ENCODE measurements at regions not wholly inside any gene's neighbourhood (a gene's known extent, or its start where the extent isn't known, plus 50 kb on each side); places are given as distances from the start of the nearest gene placed in this dataset.

- TF ChIP-seq, protein P1, sequence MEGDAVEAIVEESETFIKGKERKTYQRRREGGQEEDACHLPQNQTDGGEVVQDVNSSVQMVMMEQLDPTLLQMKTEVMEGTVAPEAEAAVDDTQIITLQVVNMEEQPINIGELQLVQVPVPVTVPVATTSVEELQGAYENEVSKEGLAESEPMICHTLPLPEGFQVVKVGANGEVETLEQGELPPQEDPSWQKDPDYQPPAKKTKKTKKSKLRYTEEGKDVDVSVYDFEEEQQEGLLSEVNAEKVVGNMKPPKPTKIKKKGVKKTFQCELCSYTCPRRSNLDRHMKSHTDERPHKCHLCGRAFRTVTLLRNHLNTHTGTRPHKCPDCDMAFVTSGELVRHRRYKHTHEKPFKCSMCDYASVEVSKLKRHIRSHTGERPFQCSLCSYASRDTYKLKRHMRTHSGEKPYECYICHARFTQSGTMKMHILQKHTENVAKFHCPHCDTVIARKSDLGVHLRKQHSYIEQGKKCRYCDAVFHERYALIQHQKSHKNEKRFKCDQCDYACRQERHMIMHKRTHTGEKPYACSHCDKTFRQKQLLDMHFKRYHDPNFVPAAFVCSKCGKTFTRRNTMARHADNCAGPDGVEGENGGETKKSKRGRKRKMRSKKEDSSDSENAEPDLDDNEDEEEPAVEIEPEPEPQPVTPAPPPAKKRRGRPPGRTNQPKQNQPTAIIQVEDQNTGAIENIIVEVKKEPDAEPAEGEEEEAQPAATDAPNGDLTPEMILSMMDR (conservative IDR thresholded peaks at IDR 0.05; ENCODE audit: low read depth, low read length): no peak
- no peak for TF ChIP-seq RCOR1 (IDR thresholded peaks at IDR 0.05; ENCODE audit: insufficient replicate concordance, low read length)
- no peak for TF ChIP-seq POLR2A (IDR thresholded peaks at IDR 0.05; ENCODE audit: low read depth, low read length)
- TF ChIP-seq RAD21 (IDR thresholded peaks at IDR 0.05; ENCODE audit: low read length): no peak
- no peak for TF ChIP-seq RFX5 (IDR thresholded peaks at IDR 0.05; ENCODE audit: low read depth, low read length)
- no peak for TF ChIP-seq USF2 (IDR thresholded peaks at IDR 0.05; ENCODE audit: low read depth, low read length)
- TF ChIP-seq CEBPB (IDR thresholded peaks at IDR 0.05; ENCODE audit: low read depth, low read length): no peak
- no peak for TF ChIP-seq BHLHE40 (IDR thresholded peaks at IDR 0.05; ENCODE audit: low read depth, low read length)
- no peak for TF ChIP-seq MAFK (IDR thresholded peaks at IDR 0.05; ENCODE audit: low read depth, low read length)
- 0 out of 2 replicates have a peak, but pooled peaks have one; percentile 5 for TF ChIP-seq SMC3 (IDR thresholded peaks at IDR 0.05; ENCODE audit: low read depth, low read length)
- no peak for TF ChIP-seq MXI1 (IDR thresholded peaks at IDR 0.05; ENCODE audit: borderline replicate concordance, low read depth, low read length)
- TF ChIP-seq FOS (IDR thresholded peaks at IDR 0.05; ENCODE audit: low read depth, low read length): no peak
- TF ChIP-seq CHD1 (IDR thresholded peaks at IDR 0.05; ENCODE audit: low read depth, low read length): no peak
These were observed 145.5 kb upstream of the STMND1 start for GRCh38 chr6:16956361-16956760.
